Esophagus squamous epithelium (tissue), 4 donors: ENCODE measurements at regions not wholly inside any gene's neighbourhood (a gene's known extent, or its start where the extent isn't known, plus 50 kb on each side); places are given as distances from the start of the nearest gene placed in this dataset.

Experiments used
- POLR2A ChIP-seq, 4 donors: fragments of 450-650 bp; IDR thresholded peaks; one replicate each; pipeline ENCODE4 v1.6.1; 2017; ENCODE audit warnings: antibody characterized with exemption in 4 of 4, mild to moderate bottlenecking in 4 of 4, moderate library complexity in 3 of 4
- TF ChIP-seq, protein P1 (sequence below), 6 experiments: fragments of 450-650 bp in 4 of 6; fragments of 200-600 bp in 2 of 6; sonication (generic) in 2 of 6; IDR thresholded peaks; one replicate each; pipeline ENCODE4 v1.5.1; 2016 to 2019; ENCODE audit warnings: antibody characterized with exemption in 6 of 6, mild to moderate bottlenecking in 4 of 6, moderate library complexity in 4 of 6

DNA sequence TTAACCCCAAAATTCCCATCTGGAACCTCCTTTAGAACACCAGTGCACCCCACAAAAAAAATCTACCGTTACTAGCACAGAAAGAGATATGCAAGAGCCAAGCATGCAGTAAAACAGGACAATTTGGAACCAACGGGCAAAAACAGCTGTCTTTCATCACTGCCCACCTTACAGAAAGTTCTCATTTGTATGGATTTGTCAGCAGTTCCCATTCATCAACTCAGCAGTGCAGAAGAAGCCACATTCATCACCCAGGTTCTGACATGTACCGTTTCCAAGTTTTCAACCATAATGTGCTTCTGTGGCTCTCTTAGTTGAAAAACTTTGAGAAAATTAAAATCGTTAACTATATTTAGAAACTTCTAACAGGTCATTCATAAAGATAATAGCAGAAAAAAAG lies 387.0 kb downstream of the RPS29 start:
- TF ChIP-seq, protein P1, sequence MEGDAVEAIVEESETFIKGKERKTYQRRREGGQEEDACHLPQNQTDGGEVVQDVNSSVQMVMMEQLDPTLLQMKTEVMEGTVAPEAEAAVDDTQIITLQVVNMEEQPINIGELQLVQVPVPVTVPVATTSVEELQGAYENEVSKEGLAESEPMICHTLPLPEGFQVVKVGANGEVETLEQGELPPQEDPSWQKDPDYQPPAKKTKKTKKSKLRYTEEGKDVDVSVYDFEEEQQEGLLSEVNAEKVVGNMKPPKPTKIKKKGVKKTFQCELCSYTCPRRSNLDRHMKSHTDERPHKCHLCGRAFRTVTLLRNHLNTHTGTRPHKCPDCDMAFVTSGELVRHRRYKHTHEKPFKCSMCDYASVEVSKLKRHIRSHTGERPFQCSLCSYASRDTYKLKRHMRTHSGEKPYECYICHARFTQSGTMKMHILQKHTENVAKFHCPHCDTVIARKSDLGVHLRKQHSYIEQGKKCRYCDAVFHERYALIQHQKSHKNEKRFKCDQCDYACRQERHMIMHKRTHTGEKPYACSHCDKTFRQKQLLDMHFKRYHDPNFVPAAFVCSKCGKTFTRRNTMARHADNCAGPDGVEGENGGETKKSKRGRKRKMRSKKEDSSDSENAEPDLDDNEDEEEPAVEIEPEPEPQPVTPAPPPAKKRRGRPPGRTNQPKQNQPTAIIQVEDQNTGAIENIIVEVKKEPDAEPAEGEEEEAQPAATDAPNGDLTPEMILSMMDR (IDR thresholded peaks at IDR 0.05), result no peak
- TF ChIP-seq POLR2A (IDR thresholded peaks at IDR 0.05), result no peak
